ENCODE measurements at regions not wholly inside any gene's neighbourhood (a gene's known extent, or its start where the extent isn't known, plus 50 kb on each side); places are given as distances from the start of the nearest gene placed in this dataset.

DNA sequence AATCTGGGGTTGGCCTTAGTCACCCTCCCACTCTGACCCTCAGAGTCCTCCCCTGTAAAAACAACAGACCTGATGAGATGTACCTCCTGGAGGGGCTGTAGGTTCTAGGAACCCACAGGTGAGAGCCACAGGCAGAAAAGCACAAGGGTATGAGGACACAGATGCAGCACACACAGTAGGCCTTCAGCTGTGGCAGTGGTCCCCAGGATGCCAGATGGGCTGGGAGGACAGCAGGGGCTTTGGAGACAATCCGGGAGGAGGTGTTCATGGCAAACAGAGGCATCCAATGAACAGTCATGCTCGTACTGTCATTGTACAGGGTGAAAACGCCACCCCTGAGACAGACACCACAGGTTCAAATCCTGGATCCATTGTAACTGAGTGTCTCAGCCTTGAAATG is 463.1 kb downstream of the MATN1 start:
- Histone ChIP-seq H3K27ac (no peak overlapping the region), H3K27me3 (no peaks in the 10 kb centered on the region), H3K4me3 (no peak overlapping the region), H3K4me1 (ENCODE audit: insufficient read depth) (no peaks in the 10 kb centered on the region), H3K9me3 (no peaks in the 10 kb centered on the region), H3K36me3 (no peaks in the 10 kb centered on the region)
- DNase-seq, result no peak
- intact Hi-C loops (cut with DNase I), result no loop called here
- WGBS, 3 donors, result 76 to 93% (median 80%) methylated on average over 3 of the region's 3 CpGs
- TF ChIP-seq POLR2A (IDR thresholded peaks at IDR 0.05) (no peak), EP300 (IDR thresholded peaks at IDR 0.05) (no peak)
- TF ChIP-seq, protein P1, sequence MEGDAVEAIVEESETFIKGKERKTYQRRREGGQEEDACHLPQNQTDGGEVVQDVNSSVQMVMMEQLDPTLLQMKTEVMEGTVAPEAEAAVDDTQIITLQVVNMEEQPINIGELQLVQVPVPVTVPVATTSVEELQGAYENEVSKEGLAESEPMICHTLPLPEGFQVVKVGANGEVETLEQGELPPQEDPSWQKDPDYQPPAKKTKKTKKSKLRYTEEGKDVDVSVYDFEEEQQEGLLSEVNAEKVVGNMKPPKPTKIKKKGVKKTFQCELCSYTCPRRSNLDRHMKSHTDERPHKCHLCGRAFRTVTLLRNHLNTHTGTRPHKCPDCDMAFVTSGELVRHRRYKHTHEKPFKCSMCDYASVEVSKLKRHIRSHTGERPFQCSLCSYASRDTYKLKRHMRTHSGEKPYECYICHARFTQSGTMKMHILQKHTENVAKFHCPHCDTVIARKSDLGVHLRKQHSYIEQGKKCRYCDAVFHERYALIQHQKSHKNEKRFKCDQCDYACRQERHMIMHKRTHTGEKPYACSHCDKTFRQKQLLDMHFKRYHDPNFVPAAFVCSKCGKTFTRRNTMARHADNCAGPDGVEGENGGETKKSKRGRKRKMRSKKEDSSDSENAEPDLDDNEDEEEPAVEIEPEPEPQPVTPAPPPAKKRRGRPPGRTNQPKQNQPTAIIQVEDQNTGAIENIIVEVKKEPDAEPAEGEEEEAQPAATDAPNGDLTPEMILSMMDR (IDR thresholded peaks at IDR 0.05), result no peak

- no peak for DNase-seq
- WGBS, 3 donors, result 29 to 39% (median 33%) methylated on average over 9 of the region's 9 CpGs
- no peak for TF ChIP-seq EP300 (IDR thresholded peaks at IDR 0.05)
- TF ChIP-seq, protein P1 (IDR thresholded peaks at IDR 0.05), result no peak
- TF ChIP-seq POLR2A (IDR thresholded peaks at IDR 0.05), result no peak
- H3K27ac ChIP-seq, result no peak overlapping the region
- intact Hi-C loops (cut with DNase I), result no loop called here
- no peaks in the 10 kb centered on the region for H3K36me3 ChIP-seq
- no peaks in the 10 kb centered on the region for H3K9me3 ChIP-seq
- no peaks in the 10 kb centered on the region for H3K4me1 ChIP-seq (ENCODE audit: insufficient read depth)
- no peak overlapping the region for H3K4me3 ChIP-seq
- H3K27me3 ChIP-seq, result no peaks in the 10 kb centered on the region
Measured at GRCh38 chr1:30259631-30260030, 463.8 kb downstream of the MATN1 start.

DNA sequence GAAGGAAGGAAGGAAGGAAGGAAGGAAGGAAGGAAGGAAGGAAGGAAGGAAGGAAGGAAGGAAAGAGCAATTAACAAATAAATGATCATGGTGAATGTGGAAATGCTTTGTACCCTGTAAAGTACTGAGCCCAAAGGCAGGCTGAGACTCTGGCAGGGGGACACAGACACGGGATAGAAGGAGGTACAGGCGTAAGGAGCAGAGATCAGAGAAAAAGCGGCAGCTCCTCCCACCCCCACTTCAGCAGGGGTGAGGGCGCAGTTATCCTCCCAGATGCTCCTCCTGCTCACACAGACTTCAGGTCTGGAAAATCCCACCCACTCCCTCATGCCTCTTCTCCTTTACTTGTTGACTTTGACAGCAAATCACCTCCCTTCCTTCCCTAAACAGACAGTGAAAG is 464.5 kb downstream of the MATN1 start:
- no peak overlapping the region for H3K4me3 ChIP-seq
- TF ChIP-seq POLR2A (IDR thresholded peaks at IDR 0.05) (no peak), EP300 (IDR thresholded peaks at IDR 0.05) (no peak)
- TF ChIP-seq, protein P1 (IDR thresholded peaks at IDR 0.05), result no peak
- H3K27me3 ChIP-seq, result no peaks in the 10 kb centered on the region
- no peaks in the 10 kb centered on the region for H3K36me3 ChIP-seq
- intact Hi-C loops (cut with DNase I), result no loop called here
- 2 to 5% (median 3%) methylated on average over 4 of the region's 4 CpGs for WGBS, 3 donors
- no peak for DNase-seq
- no peaks in the 10 kb centered on the region for H3K9me3 ChIP-seq
- H3K4me1 ChIP-seq (ENCODE audit: insufficient read depth), result no peaks in the 10 kb centered on the region
- no peak overlapping the region for H3K27ac ChIP-seq

GRCh38 chr1:30258471-30258870 is 464.9 kb downstream of the MATN1 start:
- Histone ChIP-seq H3K27me3 (no peaks in the 10 kb centered on the region), H3K27ac (no peak overlapping the region)
- TF ChIP-seq POLR2A (IDR thresholded peaks at IDR 0.05) (no peak), EP300 (IDR thresholded peaks at IDR 0.05) (no peak)
- TF ChIP-seq, protein P1 (IDR thresholded peaks at IDR 0.05), result no peak

More at GRCh38 chr1:30258471-30258870, 464.9 kb downstream of the MATN1 start:
- no peak overlapping the region for H3K4me3 ChIP-seq
- no peaks in the 10 kb centered on the region for H3K36me3 ChIP-seq
- no peaks in the 10 kb centered on the region for H3K9me3 ChIP-seq
- DNase-seq, result no peak
- intact Hi-C loops (cut with DNase I), result no loop called here
- 72 to 88% (median 83%) methylated on average over 6 of the region's 6 CpGs for WGBS, 3 donors
- no peaks in the 10 kb centered on the region for H3K4me1 ChIP-seq (ENCODE audit: insufficient read depth)

Measured in ovary (tissue), 7 donors.